Ishikawa (cell line): ENCODE measurements at regions not wholly inside any gene's neighbourhood (a gene's known extent, or its start where the extent isn't known, plus 50 kb on each side); places are given as distances from the start of the nearest gene placed in this dataset.

Experiments used
- CEBPB ChIP-seq: IDR thresholded peaks from 2 replicates; pipeline ENCODE4 v1.6.1; 2012
- CREB1 ChIP-seq: IDR thresholded peaks from 2 replicates; pipeline ENCODE4 v1.6.1; 2012; ENCODE audit warnings: low read depth
- EGR1 ChIP-seq: IDR thresholded peaks from 2 replicates; pipeline ENCODE4 v1.6.1; 2012
- EP300 ChIP-seq: IDR thresholded peaks from 2 replicates; pipeline ENCODE4 v1.6.1; 2012; ENCODE audit warnings: borderline replicate concordance
- FOXM1 ChIP-seq: IDR thresholded peaks from 2 replicates; pipeline ENCODE4 v1.6.1; 2012; ENCODE audit warnings: low read depth, borderline replicate concordance
- NFIC ChIP-seq: IDR thresholded peaks from 2 replicates; pipeline ENCODE4 v1.6.1; 2012
- RAD21 ChIP-seq: IDR thresholded peaks from 2 replicates; pipeline ENCODE4 v1.6.1; 2012; ENCODE audit warnings: low read depth
- TAF1 ChIP-seq: IDR thresholded peaks from 2 replicates; pipeline ENCODE4 v1.6.1; 2012; ENCODE audit warnings: low read depth, mild to moderate bottlenecking
- TCF12 ChIP-seq: IDR thresholded peaks from 2 replicates; pipeline ENCODE4 v1.6.1; 2012; ENCODE audit warnings: low read depth
- TEAD4 ChIP-seq: IDR thresholded peaks from 2 replicates; pipeline ENCODE4 v1.6.1; 2012
- YY1 ChIP-seq: IDR thresholded peaks from 2 replicates; pipeline ENCODE4 v1.6.1; 2012; ENCODE audit warnings: low read depth
- ZBTB7A ChIP-seq: IDR thresholded peaks from 2 replicates; pipeline ENCODE4 v1.6.1; 2012; ENCODE audit warnings: low read depth
- TF ChIP-seq, protein P1 (sequence below): IDR thresholded peaks from 2 replicates; pipeline ENCODE4 v1.6.1; 2012
- TF ChIP-seq, protein P2 (sequence below): IDR thresholded peaks from 2 replicates; pipeline ENCODE4 v1.6.1; 2012
- TF ChIP-seq, protein P3 (sequence below): IDR thresholded peaks from 2 replicates; pipeline ENCODE4 v1.6.1; 2012; ENCODE audit warnings: low read depth, mild to moderate bottlenecking

DNA sequence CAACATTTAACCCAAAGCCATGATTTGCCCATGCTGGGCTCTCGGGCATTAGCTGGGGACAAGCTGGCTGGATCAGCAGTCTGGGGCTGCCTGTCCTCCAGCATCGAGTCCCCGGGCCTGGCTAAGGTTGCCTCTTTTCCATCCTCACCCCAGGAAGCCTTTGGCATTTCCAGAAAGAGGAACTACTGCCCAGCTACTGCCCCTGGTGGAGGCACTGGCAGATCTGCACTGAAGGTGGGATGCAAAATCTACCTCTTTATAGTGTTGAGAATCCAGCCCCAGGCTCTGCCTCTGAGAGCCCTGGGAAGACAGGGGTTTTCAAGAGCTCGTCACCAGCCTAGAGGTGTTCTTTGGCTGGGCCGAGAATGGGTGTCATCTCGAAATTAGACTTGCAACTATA lies 635.9 kb downstream of the MATN1 start:
- TF ChIP-seq EGR1 (no peak), FOXM1 (no peak), CREB1 (no peak), CEBPB (no peak), RAD21 (no peak), NFIC (no peak), ZBTB7A (no peak), TCF12 (no peak), EP300 (no peak), TEAD4 (no peak), YY1 (no peak), TAF1 (no peak)
- TF ChIP-seq, protein P1, sequence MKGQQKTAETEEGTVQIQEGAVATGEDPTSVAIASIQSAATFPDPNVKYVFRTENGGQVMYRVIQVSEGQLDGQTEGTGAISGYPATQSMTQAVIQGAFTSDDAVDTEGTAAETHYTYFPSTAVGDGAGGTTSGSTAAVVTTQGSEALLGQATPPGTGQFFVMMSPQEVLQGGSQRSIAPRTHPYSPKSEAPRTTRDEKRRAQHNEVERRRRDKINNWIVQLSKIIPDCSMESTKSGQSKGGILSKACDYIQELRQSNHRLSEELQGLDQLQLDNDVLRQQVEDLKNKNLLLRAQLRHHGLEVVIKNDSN = no peak
- TF ChIP-seq, protein P2, sequence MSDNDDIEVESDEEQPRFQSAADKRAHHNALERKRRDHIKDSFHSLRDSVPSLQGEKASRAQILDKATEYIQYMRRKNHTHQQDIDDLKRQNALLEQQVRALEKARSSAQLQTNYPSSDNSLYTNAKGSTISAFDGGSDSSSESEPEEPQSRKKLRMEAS = no peak
- TF ChIP-seq, protein P3, sequence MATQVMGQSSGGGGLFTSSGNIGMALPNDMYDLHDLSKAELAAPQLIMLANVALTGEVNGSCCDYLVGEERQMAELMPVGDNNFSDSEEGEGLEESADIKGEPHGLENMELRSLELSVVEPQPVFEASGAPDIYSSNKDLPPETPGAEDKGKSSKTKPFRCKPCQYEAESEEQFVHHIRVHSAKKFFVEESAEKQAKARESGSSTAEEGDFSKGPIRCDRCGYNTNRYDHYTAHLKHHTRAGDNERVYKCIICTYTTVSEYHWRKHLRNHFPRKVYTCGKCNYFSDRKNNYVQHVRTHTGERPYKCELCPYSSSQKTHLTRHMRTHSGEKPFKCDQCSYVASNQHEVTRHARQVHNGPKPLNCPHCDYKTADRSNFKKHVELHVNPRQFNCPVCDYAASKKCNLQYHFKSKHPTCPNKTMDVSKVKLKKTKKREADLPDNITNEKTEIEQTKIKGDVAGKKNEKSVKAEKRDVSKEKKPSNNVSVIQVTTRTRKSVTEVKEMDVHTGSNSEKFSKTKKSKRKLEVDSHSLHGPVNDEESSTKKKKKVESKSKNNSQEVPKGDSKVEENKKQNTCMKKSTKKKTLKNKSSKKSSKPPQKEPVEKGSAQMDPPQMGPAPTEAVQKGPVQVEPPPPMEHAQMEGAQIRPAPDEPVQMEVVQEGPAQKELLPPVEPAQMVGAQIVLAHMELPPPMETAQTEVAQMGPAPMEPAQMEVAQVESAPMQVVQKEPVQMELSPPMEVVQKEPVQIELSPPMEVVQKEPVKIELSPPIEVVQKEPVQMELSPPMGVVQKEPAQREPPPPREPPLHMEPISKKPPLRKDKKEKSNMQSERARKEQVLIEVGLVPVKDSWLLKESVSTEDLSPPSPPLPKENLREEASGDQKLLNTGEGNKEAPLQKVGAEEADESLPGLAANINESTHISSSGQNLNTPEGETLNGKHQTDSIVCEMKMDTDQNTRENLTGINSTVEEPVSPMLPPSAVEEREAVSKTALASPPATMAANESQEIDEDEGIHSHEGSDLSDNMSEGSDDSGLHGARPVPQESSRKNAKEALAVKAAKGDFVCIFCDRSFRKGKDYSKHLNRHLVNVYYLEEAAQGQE = no peak

DNA sequence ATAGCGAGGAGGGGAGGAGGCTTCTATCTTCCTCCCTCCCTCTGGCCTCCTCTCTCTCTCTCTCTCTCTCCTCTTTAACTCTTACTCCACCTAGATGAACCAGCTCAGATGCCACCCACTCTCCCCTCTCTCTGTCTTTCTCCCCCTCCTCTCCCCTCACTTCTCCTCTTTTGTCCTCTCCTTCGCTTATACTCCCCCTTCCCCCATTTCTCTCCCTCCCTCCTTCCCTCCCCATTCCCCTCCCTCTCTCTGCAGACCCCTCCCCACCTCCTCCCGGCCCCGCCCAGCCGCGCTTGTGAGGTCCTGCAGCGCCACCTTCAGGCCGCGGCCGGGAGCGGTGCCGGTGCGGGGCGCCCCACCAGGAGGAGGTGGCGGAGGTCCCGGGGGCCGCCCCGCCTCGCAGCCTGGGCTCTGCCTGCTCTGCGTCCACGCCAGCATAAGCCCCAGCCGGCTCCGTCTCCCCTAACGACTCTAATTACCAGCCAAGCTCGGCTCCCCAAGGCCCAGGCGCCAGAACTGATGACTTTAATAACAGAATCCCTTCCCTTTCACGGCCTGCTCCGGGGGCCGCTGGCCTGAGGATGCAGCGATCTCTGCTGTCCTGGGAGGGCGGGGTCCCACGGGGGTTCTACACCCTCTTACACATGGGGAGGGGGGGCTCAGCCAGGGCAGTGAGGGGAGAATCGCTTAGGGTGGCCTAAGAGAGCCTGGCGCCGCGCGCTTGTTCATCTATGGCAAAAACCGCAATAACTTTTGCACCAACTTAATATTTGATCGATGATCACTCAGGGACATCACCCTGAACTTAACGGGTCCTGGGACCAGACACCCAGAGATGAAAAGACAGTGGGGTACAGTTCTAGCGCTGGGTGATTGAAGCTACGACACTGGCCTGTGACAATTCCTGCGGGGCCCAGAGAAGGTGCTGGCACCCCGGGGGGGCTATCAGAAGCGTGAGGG lies 637.3 kb downstream of the MATN1 start:
- TF ChIP-seq EP300 (no peak), RAD21 (peak; percentile 46; the same call in 1 of the 2 replicates)

DNA sequence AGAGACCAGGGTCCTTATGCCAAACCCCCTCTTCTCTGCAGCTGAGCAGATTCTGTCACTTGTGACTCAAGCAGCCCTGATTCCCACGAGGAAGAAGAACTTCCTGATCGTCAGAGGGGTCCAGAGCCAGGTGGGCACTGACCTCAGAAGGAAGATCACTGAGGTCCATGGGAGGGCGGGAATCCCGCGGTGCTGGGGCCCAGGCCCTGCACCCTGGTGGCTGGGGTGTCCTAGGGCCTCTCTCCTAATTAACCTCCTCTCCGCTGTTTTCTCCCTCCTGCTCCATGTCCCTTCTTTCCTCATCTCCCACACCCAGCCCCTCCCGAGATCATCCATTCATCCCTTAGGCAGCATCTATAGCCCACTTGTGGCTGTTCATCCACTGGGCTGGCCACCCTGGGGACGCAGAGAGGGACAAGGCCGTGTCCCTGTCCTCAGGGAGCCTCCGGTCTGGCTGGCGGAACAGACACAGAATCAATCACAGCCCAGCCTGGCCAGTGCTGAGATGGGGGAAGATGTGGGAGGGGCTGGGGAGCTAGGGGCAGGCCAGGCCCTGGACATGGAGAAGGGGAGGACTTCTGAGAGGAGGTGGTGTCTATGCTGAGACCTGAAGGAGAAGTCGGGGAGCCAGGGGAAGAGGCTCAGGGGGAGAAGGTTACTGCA lies 638.3 kb downstream of the MATN1 start:
- TF ChIP-seq CEBPB = no peak
- TF ChIP-seq ZBTB7A = no peak
- TF ChIP-seq TAF1 = no peak
- TF ChIP-seq EP300 = no peak
- TF ChIP-seq, protein P1 = no peak
- TF ChIP-seq YY1 = no peak
- TF ChIP-seq, protein P2 = no peak
- TF ChIP-seq NFIC = no peak
- TF ChIP-seq TEAD4 = no peak
- TF ChIP-seq TCF12 = no peak
- TF ChIP-seq CREB1 = no peak
- TF ChIP-seq, protein P3 = no peak
- TF ChIP-seq FOXM1 = no peak
- TF ChIP-seq RAD21 = no peak
- TF ChIP-seq EGR1 = no peak

DNA sequence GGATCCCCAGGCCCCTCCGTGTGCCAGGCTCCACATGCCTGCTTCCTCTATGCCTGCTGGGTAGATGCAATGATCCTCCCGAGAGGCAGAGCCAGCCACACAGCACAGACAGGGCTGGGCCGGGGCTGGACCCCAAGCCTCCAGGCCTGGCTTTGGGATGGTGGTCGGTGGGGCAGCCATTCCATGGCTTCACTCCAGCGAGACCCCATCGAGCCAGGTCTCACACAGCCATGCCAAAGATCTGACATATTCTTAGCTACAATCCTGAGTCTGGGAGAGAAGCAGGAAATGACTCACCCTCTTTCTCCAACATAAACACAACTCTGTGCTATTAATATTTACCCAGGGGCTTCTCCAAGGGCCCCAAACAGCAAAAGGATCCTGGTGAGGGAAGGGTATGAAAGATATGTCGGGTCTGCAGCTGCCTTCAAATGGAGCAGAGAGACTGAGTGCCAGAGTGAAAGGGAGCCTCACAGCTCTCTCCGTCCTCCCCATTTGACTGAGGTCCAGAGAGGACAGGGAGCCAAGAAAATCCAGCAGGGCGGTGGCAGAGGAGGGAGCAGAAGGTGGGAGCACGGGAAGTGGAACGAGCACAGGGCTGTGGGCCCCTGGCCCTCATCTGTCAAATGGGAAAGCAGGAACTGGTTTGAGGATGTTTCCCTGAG lies 639.5 kb downstream of the MATN1 start:
- TF ChIP-seq, protein P3 = no peak
- TF ChIP-seq RAD21 = no peak
- no peak for TF ChIP-seq EGR1
- TF ChIP-seq NFIC = no peak
- TF ChIP-seq, protein P2 = no peak
- TF ChIP-seq TEAD4 = no peak
- no peak for TF ChIP-seq EP300
- TF ChIP-seq, protein P1 = no peak
- TF ChIP-seq ZBTB7A = no peak
- TF ChIP-seq CEBPB = no peak
- no peak for TF ChIP-seq TCF12
- TF ChIP-seq CREB1 = no peak
- no peak for TF ChIP-seq YY1
- TF ChIP-seq TAF1 = no peak
- TF ChIP-seq FOXM1 = no peak
